B cell (primary cell): ENCODE measurements at regions not wholly inside any gene's neighbourhood (a gene's known extent, or its start where the extent isn't known, plus 50 kb on each side); places are given as distances from the start of the nearest gene placed in this dataset.

Experiments
- EZH2 ChIP-seq: IDR thresholded peaks from 2 replicates; pipeline ENCODE4 v1.6.1; 2012; ENCODE audit warnings: borderline replicate concordance, low read depth, mild to moderate bottlenecking, moderate library complexity, low read length; ENCODE audit not compliant: insufficient read depth, poor library complexity, severe bottlenecking
- TF ChIP-seq, protein P1 (sequence below): fragments of 200-600 bp; IDR thresholded peaks from one replicate; pipeline ENCODE4 v1.8.0; 2022; ENCODE audit warnings: antibody characterized with exemption, mild to moderate bottlenecking

DNA sequence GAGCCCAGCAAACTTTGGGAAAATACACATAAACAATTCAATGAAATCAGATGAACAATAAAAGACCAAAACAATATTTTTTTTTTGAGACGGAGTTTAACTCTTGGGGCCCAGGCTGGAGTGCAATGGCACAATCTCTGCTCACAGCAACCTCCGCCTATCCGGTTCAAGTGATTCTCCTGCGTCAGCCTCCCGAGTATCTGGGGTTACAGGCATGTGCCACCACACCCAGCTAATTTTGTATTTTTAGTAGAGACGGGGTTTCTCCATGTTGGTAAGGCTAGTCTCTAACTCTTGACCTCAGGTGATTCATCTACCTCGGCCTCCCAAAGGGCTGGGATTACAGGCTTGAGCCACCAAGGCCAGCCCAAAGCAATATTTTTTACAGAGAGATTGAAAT is 1588.5 kb downstream of the BRINP3 start:
- TF ChIP-seq, protein P1, sequence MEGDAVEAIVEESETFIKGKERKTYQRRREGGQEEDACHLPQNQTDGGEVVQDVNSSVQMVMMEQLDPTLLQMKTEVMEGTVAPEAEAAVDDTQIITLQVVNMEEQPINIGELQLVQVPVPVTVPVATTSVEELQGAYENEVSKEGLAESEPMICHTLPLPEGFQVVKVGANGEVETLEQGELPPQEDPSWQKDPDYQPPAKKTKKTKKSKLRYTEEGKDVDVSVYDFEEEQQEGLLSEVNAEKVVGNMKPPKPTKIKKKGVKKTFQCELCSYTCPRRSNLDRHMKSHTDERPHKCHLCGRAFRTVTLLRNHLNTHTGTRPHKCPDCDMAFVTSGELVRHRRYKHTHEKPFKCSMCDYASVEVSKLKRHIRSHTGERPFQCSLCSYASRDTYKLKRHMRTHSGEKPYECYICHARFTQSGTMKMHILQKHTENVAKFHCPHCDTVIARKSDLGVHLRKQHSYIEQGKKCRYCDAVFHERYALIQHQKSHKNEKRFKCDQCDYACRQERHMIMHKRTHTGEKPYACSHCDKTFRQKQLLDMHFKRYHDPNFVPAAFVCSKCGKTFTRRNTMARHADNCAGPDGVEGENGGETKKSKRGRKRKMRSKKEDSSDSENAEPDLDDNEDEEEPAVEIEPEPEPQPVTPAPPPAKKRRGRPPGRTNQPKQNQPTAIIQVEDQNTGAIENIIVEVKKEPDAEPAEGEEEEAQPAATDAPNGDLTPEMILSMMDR: no peak
- TF ChIP-seq EZH2: no peak
